ENCODE measurements at regions not wholly inside any gene's neighbourhood (a gene's known extent, or its start where the extent isn't known, plus 50 kb on each side); places are given as distances from the start of the nearest gene placed in this dataset.

GRCh38 chr5:98563885-98564653, 209.4 kb upstream of the RGMB start:
- CTCF ChIA-PET, result no interaction called here
- no peak for DNase-seq (ENCODE audit: extremely low spot score)
- no peak for TF ChIP-seq CTCF (IDR thresholded peaks at IDR 0.05; ENCODE audit: control extremely low read depth, extremely low read depth, low read depth, missing control alignments)
- POLR2A ChIA-PET, result no interaction called here

DNA sequence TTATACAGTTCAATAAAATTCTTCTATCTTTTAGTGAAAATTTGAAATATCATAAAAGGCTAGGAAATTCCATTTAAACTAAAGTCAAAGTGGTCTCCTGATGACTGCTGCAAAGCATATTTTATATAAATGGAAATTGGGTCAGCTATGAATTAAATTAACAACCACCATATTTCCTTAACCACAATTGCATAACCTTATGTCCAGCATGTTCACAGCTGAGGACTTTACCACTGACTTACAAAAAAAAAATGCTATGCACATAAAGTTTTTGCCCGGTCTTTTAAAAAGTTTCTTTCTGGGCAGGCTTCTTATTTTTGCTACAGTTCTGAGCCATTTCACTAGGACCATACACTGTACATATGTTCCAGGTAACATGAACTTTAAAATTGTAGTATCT, 208.6 kb upstream of the RGMB start:
- TF ChIP-seq CTCF (IDR thresholded peaks at IDR 0.05; ENCODE audit: control extremely low read depth, extremely low read depth, low read depth, missing control alignments), result no peak
- ChIA-PET CTCF (no interaction called here), POLR2A (no interaction called here)
- no peak for DNase-seq (ENCODE audit: extremely low spot score)

DNA sequence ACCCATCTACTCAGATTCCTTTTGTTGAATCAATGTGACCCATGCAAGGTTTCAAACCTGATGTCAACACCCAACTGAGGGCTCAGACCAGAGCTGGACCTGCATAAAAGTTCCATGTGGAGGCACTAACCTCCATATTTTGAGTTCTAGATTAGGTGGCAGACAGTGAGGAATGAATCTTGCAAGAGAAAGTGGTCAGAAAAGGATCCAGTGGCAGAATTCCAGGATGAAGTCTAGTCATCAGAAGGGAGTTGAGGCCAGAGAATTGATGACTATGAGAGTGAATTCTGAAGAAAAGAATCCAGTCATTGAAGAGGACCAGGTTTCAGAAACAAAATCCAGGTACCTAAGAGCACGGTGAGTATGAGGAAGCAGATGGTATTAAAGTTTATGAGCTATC, 205.1 kb upstream of the RGMB start:
- CTCF ChIA-PET, result no interaction called here
- POLR2A ChIA-PET, result no interaction called here
- no peak for TF ChIP-seq CTCF (IDR thresholded peaks at IDR 0.05; ENCODE audit: control extremely low read depth, extremely low read depth, low read depth, missing control alignments)
- DNase-seq (ENCODE audit: extremely low spot score), result no peak

DNA sequence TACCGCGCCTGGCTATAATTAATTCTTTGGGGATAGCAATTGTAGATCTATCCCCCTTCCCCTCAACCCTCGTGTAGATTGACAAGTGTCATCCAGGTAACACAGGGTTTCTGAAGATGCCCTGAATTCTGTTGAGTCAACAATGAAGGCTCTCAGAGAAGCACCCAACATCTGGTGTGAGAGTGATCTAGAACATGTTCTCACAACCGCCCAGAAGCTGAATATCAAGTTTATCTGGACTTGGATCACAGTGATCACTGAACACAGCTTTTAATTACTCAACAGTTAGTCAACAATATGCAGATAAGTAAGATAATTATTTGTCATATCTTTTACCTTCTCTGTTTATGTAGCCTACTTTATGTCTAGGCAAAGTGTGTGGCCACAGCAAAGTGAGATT, 204.2 kb upstream of the RGMB start:
- no peak for TF ChIP-seq CTCF (IDR thresholded peaks at IDR 0.05; ENCODE audit: control extremely low read depth, extremely low read depth, low read depth, missing control alignments)
- DNase-seq (ENCODE audit: extremely low spot score), result no peak
- CTCF ChIA-PET, result no interaction called here
- POLR2A ChIA-PET, result no interaction called here

DNA sequence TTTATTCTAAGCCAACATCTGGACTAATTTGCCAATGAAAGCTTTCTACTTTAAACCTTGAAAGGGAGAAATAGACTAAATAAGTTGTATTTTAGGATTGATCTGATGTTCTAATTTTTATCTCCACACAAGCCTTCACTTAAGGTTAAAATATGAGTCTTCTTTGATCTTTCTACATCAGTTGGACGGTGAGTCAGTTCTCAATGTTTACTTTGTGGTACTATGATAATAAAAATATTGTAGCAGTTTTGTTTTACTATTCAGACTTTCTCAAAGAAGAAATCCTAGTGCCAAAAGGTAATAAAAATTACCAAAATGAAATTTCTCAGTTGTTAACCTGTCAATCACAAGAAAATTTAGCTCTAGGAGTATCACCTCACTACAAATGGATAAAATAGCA, 203.5 kb upstream of the RGMB start:
- CTCF ChIA-PET, result no interaction called here
- POLR2A ChIA-PET, result no interaction called here
- no peak for TF ChIP-seq CTCF (IDR thresholded peaks at IDR 0.05; ENCODE audit: control extremely low read depth, extremely low read depth, low read depth, missing control alignments)
- DNase-seq (ENCODE audit: extremely low spot score), result no peak

- CTCF ChIA-PET, result no interaction called here
- POLR2A ChIA-PET, result no interaction called here
- no peak for DNase-seq (ENCODE audit: extremely low spot score)
- TF ChIP-seq CTCF (IDR thresholded peaks at IDR 0.05; ENCODE audit: control extremely low read depth, extremely low read depth, low read depth, missing control alignments), result no peak
Measured at GRCh38 chr5:98570661-98571191, 202.7 kb upstream of the RGMB start.

Measured in GM10248 (cell line).